ENCODE measurements at regions not wholly inside any gene's neighbourhood (a gene's known extent, or its start where the extent isn't known, plus 50 kb on each side); places are given as distances from the start of the nearest gene placed in this dataset.

- no peak overlapping the region for H4K5ac ChIP-seq (ENCODE audit: insufficient read length, low read depth, low read length)
- no peak overlapping the region for H2AFZ ChIP-seq (ENCODE audit: low read length)
- Mint-ChIP-seq H3K4me3 (no peak overlapping the region), H3K27me3 (ENCODE audit: low read depth) (peaks cover 26% of the 10 kb centered on the region), H3K9me3 (no peaks in the 10 kb centered on the region), H3K4me1 (no peaks in the 10 kb centered on the region), H3K27ac (no peak overlapping the region), H3K36me3 (ENCODE audit: insufficient read depth in 1 of 3, low read depth in 3 of 3) (no peaks in the 10 kb centered on the region)
- H2BK120ac ChIP-seq (ENCODE audit: low read depth, low read length, poor library complexity, severe bottlenecking) = no peak overlapping the region
- no peak overlapping the region for H3K56ac ChIP-seq (ENCODE audit: insufficient read length, low read depth, low read length)
- H3K4ac ChIP-seq (ENCODE audit: low read depth, low read length) = no peak overlapping the region
- H2AK5ac ChIP-seq (ENCODE audit: insufficient read length, low read length) = no peak overlapping the region
- no peak overlapping the region for H3K23ac ChIP-seq (ENCODE audit: insufficient read length, low read depth, low read length)
- H3K27ac ChIP-seq (ENCODE audit: insufficient read length, low read depth, low read length) = no peak overlapping the region
- no peak overlapping the region for H2BK12ac ChIP-seq (ENCODE audit: insufficient read length, low read depth, low read length)
- no peaks in the 10 kb centered on the region for H3K9me3 ChIP-seq (ENCODE audit: control insufficient read depth, low read depth, low read length)
- no peak overlapping the region for H3K4me2 ChIP-seq (ENCODE audit: insufficient read depth, insufficient read length, low read length)
- H3K14ac ChIP-seq (ENCODE audit: insufficient read depth, low read length) = no peak overlapping the region
- no peak overlapping the region for H3K9ac ChIP-seq (ENCODE audit: extremely low read depth, insufficient read length, low read length)
- H3K27me3 ChIP-seq (ENCODE audit: insufficient read depth, low read length) = no peaks in the 10 kb centered on the region
- H3T11ph ChIP-seq (ENCODE audit: low read length) = no peak overlapping the region
- no peaks in the 10 kb centered on the region for H4K20me1 ChIP-seq (ENCODE audit: control insufficient read depth, insufficient read depth, insufficient read length)
- no peak overlapping the region for H2BK20ac ChIP-seq (ENCODE audit: low read depth, low read length, poor library complexity, severe bottlenecking)
- H3K18ac ChIP-seq (ENCODE audit: insufficient read length, low read depth, low read length) = no peak overlapping the region
- H3K79me2 ChIP-seq (ENCODE audit: insufficient read depth, low read length) = no peaks in the 10 kb centered on the region
- no peaks in the 10 kb centered on the region for H3K79me1 ChIP-seq (ENCODE audit: insufficient read depth, low read depth, low read length, poor library complexity, severe bottlenecking)
- no peaks in the 10 kb centered on the region for H3K4me1 ChIP-seq (ENCODE audit: insufficient read depth, low read length)
- no peak for DNase-seq
- TF ChIP-seq, protein P1, sequence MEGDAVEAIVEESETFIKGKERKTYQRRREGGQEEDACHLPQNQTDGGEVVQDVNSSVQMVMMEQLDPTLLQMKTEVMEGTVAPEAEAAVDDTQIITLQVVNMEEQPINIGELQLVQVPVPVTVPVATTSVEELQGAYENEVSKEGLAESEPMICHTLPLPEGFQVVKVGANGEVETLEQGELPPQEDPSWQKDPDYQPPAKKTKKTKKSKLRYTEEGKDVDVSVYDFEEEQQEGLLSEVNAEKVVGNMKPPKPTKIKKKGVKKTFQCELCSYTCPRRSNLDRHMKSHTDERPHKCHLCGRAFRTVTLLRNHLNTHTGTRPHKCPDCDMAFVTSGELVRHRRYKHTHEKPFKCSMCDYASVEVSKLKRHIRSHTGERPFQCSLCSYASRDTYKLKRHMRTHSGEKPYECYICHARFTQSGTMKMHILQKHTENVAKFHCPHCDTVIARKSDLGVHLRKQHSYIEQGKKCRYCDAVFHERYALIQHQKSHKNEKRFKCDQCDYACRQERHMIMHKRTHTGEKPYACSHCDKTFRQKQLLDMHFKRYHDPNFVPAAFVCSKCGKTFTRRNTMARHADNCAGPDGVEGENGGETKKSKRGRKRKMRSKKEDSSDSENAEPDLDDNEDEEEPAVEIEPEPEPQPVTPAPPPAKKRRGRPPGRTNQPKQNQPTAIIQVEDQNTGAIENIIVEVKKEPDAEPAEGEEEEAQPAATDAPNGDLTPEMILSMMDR (conservative IDR thresholded peaks at IDR 0.05) = no peak
- no peaks in the 10 kb centered on the region for H3K23me2 ChIP-seq (ENCODE audit: insufficient read length, low read depth, low read length, poor library complexity, severe bottlenecking)
- no peak overlapping the region for H2BK5ac ChIP-seq (ENCODE audit: insufficient read length, low read length)
- no peak overlapping the region for H4K8ac ChIP-seq (replicated peaks; ENCODE audit: insufficient read length, low read depth, low read length)
- WGBS (ENCODE audit: extremely low coverage, insufficient read length, low lambda C conversion rate) = no CpG with 5 or more reads among the region's 3 CpGs
- H4K91ac ChIP-seq (ENCODE audit: insufficient read length, low read depth, low read length) = no peak overlapping the region
- H2BK15ac ChIP-seq (ENCODE audit: low read depth, low read length) = no peak overlapping the region
These were observed 50.2 kb upstream of the GPRIN3 start for GRCh38 chr4:89357787-89358186.

Data from H9 (cell line).